WTC11 (cell line): ENCODE measurements at regions not wholly inside any gene's neighbourhood (a gene's known extent, or its start where the extent isn't known, plus 50 kb on each side); places are given as distances from the start of the nearest gene placed in this dataset.

Experiments used
- ATAC-seq: fragments of 200-7000 bp; cut with Tn5 transposase; 2 replicates; pipeline ENCODE4 v1.10.0; 2021; ENCODE audit warnings: mild to moderate bottlenecking, moderate library complexity
- CTCF ChIA-PET: fragments of 300-600 bp; sonication (Branson Sonifier 250); formaldehyde crosslinking; loops from one replicate; lab custom pipeline; 2021; ENCODE audit warnings: antibody characterized with exemption; lab: Charles Lee
- POLR2A ChIA-PET: fragments of 350-600 bp; sonication (Branson Sonifier 250); formaldehyde crosslinking; loops from one replicate; lab custom pipeline; 2021; ENCODE audit warnings: antibody characterized with exemption; lab: Charles Lee
- DNase-seq: peaks from one replicate; pipeline ENCODE4 v3.0.0; 2021; ENCODE audit warnings: low spot score
- H3K27ac Mint-ChIP-seq: 2 replicates; pipeline ENCODE4 v1.8.0; 2021; ENCODE audit warnings: mixed read lengths
- H3K27me3 Mint-ChIP-seq: 2 replicates; pipeline ENCODE4 v1.8.0; 2021; ENCODE audit warnings: low read depth, mild to moderate bottlenecking, moderate library complexity, mixed read lengths
- H3K36me3 Mint-ChIP-seq: 2 replicates; pipeline ENCODE4 v1.8.0; 2021; ENCODE audit warnings: mixed read lengths
- H3K4me1 Mint-ChIP-seq: 2 replicates; pipeline ENCODE4 v1.8.0; 2022; ENCODE audit warnings: mixed read lengths
- H3K4me3 Mint-ChIP-seq: 2 replicates; pipeline ENCODE4 v1.8.0; 2021; ENCODE audit warnings: mild to moderate bottlenecking, moderate library complexity, mixed read lengths
- H3K9me3 Mint-ChIP-seq: 2 replicates; pipeline ENCODE4 v1.8.0; 2021; ENCODE audit warnings: mixed read lengths
- AR ChIP-seq: fragments of 250-450 bp; sonication (Bioruptor Pico); IDR thresholded peaks from 2 replicates; pipeline ENCODE4 v1.9.0; 2021; ENCODE audit warnings: mild to moderate bottlenecking
- ATF1 ChIP-seq: sonication (generic); formaldehyde crosslinking; IDR thresholded peaks from 2 replicates; pipeline ENCODE4 v1.8.1; 2023; ENCODE audit warnings: mild to moderate bottlenecking, moderate library complexity, missing genetic modification reagents
- ERG ChIP-seq: fragments of 250-450 bp; sonication (Bioruptor Pico); IDR thresholded peaks from 2 replicates; pipeline ENCODE4 v1.8.0; 2021; ENCODE audit warnings: mild to moderate bottlenecking
- GABPB1 ChIP-seq: sonication (generic); formaldehyde crosslinking; IDR thresholded peaks from 2 replicates; pipeline ENCODE4 v1.8.1; 2023; ENCODE audit warnings: mild to moderate bottlenecking, missing genetic modification reagents
- HMGA2 ChIP-seq: fragments of 250-450 bp; sonication (Bioruptor Pico); IDR thresholded peaks from 2 replicates; pipeline ENCODE4 v1.4.0; 2021; ENCODE audit warnings: mild to moderate bottlenecking, moderate library complexity
- JAZF1 ChIP-seq: fragments of 250-450 bp; sonication (Bioruptor Pico); IDR thresholded peaks from 2 replicates; pipeline ENCODE4 v1.9.0; 2021; ENCODE audit warnings: moderate library complexity, mild to moderate bottlenecking, inconsistent platforms
- PRDM15 ChIP-seq: sonication (generic); formaldehyde crosslinking; IDR thresholded peaks from 2 replicates; pipeline ENCODE4 v1.8.0; 2022; ENCODE audit warnings: missing genetic modification reagents
- SP1 ChIP-seq: sonication (generic); formaldehyde crosslinking; conservative IDR thresholded peaks from 2 replicates; pipeline ENCODE4 v1.8.1; 2022; ENCODE audit warnings: missing genetic modification reagents
- TEAD1 ChIP-seq: sonication (generic); formaldehyde crosslinking; IDR thresholded peaks from 2 replicates; pipeline ENCODE4 v1.8.0; 2022; ENCODE audit warnings: mild to moderate bottlenecking, missing genetic modification reagents
- TP53 ChIP-seq: sonication (generic); formaldehyde crosslinking; IDR thresholded peaks from 2 replicates; pipeline ENCODE4 v1.8.1; 2023; ENCODE audit warnings: mild to moderate bottlenecking, missing genetic modification reagents
- ZNF263 ChIP-seq: sonication (generic); formaldehyde crosslinking; IDR thresholded peaks from 2 replicates; pipeline ENCODE4 v1.8.1; 2022; ENCODE audit warnings: low read depth, mild to moderate bottlenecking, moderate library complexity, missing genetic modification reagents
- ZNF317 ChIP-seq: sonication (generic); formaldehyde crosslinking; IDR thresholded peaks from 2 replicates; pipeline ENCODE4 v1.8.1; 2023; ENCODE audit warnings: low read depth, mild to moderate bottlenecking, moderate library complexity, missing genetic modification reagents, borderline replicate concordance
- ZNF423 ChIP-seq: fragments of 250-450 bp; sonication (Bioruptor Pico); IDR thresholded peaks from 2 replicates; pipeline ENCODE4 v2.1.2; 2022; ENCODE audit warnings: mild to moderate bottlenecking, moderate library complexity
- ZNF425 ChIP-seq: fragments of 250-450 bp; sonication (Bioruptor Pico); conservative IDR thresholded peaks from 2 replicates; pipeline ENCODE4 v1.9.0; 2021; ENCODE audit warnings: mild to moderate bottlenecking
- ZNF671 ChIP-seq: fragments of 250-450 bp; sonication (Bioruptor Pico); IDR thresholded peaks from 2 replicates; pipeline ENCODE4 v1.8.0; 2021; ENCODE audit warnings: mild to moderate bottlenecking
- TF ChIP-seq, protein P1 (sequence below): sonication (generic); formaldehyde crosslinking; IDR thresholded peaks from 2 replicates; pipeline ENCODE4 v1.8.1; 2023; ENCODE audit warnings: mild to moderate bottlenecking, missing genetic modification reagents, moderate library complexity
- TF ChIP-seq, protein P2 (sequence below): sonication (generic); formaldehyde crosslinking; IDR thresholded peaks from 2 replicates; pipeline ENCODE4 v1.8.1; 2022; ENCODE audit warnings: mild to moderate bottlenecking, moderate library complexity, missing genetic modification reagents
- TF ChIP-seq, protein P3 (sequence below): fragments of 250-450 bp; sonication (Bioruptor Pico); IDR thresholded peaks from 2 replicates; pipeline ENCODE4 v1.9.0; 2021; ENCODE audit warnings: mild to moderate bottlenecking
- TF ChIP-seq, protein P4 (sequence below): sonication (generic); formaldehyde crosslinking; IDR thresholded peaks from 2 replicates; pipeline ENCODE4 v1.8.1; 2023; ENCODE audit warnings: mild to moderate bottlenecking, missing genetic modification reagents
- TF ChIP-seq, protein P5 (sequence below): sonication (generic); formaldehyde crosslinking; IDR thresholded peaks from 2 replicates; pipeline ENCODE4 v1.8.1; 2022; ENCODE audit warnings: mild to moderate bottlenecking, missing genetic modification reagents, moderate library complexity, borderline replicate concordance

GRCh38 chr6:155656024-155656423, 200.4 kb upstream of the NOX3 start (continued):
- TF ChIP-seq ZNF671 (CRISPR knock-in tag): no peak
- TF ChIP-seq TP53 (CRISPR knock-in tag): no peak
- TF ChIP-seq, protein P1, sequence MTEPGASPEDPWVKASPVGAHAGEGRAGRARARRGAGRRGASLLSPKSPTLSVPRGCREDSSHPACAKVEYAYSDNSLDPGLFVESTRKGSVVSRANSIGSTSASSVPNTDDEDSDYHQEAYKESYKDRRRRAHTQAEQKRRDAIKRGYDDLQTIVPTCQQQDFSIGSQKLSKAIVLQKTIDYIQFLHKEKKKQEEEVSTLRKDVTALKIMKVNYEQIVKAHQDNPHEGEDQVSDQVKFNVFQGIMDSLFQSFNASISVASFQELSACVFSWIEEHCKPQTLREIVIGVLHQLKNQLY (CRISPR knock-in tag): no peak
- no peak for TF ChIP-seq ZNF423 (CRISPR knock-in tag)
- no peak for TF ChIP-seq AR

GRCh38 chr6:155654474-155654873, 198.8 kb upstream of the NOX3 start:
- H3K9me3 Mint-ChIP-seq: peaks cover 27% of the 10 kb centered on the region
- DNase-seq (no peak), ATAC-seq (no peak)
- peaks cover 11% of the 10 kb centered on the region for H3K36me3 Mint-ChIP-seq
- CTCF ChIA-PET: no interaction called here
- H3K4me1 Mint-ChIP-seq: no peaks in the 10 kb centered on the region
- no peak overlapping the region for H3K27ac Mint-ChIP-seq
- no peak overlapping the region for H3K4me3 Mint-ChIP-seq
- no peaks in the 10 kb centered on the region for H3K27me3 Mint-ChIP-seq
- POLR2A ChIA-PET: no interaction called here
- TF ChIP-seq TEAD1 (CRISPR knock-in tag): no peak
- no peak for TF ChIP-seq GABPB1
- no peak for TF ChIP-seq SP1 (CRISPR knock-in tag)
- TF ChIP-seq, protein P2, sequence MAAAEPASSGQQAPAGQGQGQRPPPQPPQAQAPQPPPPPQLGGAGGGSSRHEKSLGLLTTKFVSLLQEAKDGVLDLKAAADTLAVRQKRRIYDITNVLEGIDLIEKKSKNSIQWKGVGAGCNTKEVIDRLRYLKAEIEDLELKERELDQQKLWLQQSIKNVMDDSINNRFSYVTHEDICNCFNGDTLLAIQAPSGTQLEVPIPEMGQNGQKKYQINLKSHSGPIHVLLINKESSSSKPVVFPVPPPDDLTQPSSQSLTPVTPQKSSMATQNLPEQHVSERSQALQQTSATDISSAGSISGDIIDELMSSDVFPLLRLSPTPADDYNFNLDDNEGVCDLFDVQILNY (CRISPR knock-in tag): no peak

DNA sequence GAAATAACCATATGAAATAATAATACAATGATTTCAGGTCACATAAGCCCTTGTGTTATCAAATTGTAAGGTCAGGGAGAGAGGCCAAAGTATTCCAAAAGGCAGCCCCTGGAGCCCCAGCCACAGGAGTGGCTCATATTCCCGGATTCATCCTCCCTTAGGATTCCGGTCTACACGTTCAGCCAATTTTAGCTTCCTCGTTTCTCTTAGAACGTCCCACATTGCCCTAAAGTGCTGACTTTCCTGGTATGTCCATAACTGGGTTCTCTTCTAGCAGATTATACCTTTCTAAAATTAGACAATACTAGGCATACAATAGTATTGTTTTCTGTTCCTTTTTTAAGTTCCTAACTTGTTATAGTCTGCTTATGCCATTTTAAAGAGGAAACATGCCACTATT, 192.7 kb upstream of the NOX3 start:
- ChIA-PET CTCF (no interaction called here), POLR2A (no interaction called here)
- peaks cover under 1% of the 10 kb centered on the region; the same call in 1 of the 2 replicates for H3K9me3 Mint-ChIP-seq
- peaks cover 14% of the 10 kb centered on the region for H3K4me1 Mint-ChIP-seq
- no peaks in the 10 kb centered on the region for H3K27me3 Mint-ChIP-seq
- DNase-seq (no peak), ATAC-seq (no peak)
- H3K27ac Mint-ChIP-seq: no peak overlapping the region
- TF ChIP-seq, protein P3, sequence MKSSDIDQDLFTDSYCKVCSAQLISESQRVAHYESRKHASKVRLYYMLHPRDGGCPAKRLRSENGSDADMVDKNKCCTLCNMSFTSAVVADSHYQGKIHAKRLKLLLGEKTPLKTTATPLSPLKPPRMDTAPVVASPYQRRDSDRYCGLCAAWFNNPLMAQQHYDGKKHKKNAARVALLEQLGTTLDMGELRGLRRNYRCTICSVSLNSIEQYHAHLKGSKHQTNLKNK: no peak
- TF ChIP-seq TP53 (CRISPR knock-in tag) (no peak), ZNF425 (no peak), PRDM15 (no peak), ATF1 (CRISPR knock-in tag) (no peak), HMGA2 (CRISPR knock-in tag) (no peak), ZNF263 (CRISPR knock-in tag) (no peak), ZNF317 (CRISPR knock-in tag) (no peak), JAZF1 (CRISPR knock-in tag) (no peak), ERG (CRISPR knock-in tag) (no peak)
- TF ChIP-seq, protein P4, sequence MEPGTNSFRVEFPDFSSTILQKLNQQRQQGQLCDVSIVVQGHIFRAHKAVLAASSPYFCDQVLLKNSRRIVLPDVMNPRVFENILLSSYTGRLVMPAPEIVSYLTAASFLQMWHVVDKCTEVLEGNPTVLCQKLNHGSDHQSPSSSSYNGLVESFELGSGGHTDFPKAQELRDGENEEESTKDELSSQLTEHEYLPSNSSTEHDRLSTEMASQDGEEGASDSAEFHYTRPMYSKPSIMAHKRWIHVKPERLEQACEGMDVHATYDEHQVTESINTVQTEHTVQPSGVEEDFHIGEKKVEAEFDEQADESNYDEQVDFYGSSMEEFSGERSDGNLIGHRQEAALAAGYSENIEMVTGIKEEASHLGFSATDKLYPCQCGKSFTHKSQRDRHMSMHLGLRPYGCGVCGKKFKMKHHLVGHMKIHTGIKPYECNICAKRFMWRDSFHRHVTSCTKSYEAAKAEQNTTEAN (CRISPR knock-in tag): no peak
- TF ChIP-seq, protein P5, sequence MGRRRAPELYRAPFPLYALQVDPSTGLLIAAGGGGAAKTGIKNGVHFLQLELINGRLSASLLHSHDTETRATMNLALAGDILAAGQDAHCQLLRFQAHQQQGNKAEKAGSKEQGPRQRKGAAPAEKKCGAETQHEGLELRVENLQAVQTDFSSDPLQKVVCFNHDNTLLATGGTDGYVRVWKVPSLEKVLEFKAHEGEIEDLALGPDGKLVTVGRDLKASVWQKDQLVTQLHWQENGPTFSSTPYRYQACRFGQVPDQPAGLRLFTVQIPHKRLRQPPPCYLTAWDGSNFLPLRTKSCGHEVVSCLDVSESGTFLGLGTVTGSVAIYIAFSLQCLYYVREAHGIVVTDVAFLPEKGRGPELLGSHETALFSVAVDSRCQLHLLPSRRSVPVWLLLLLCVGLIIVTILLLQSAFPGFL (CRISPR knock-in tag): no peak
- H3K36me3 Mint-ChIP-seq: no peaks in the 10 kb centered on the region
- no peak overlapping the region for H3K4me3 Mint-ChIP-seq
